Brain microvascular endothelial cell (primary cell): ENCODE measurements at regions not wholly inside any gene's neighbourhood (a gene's known extent, or its start where the extent isn't known, plus 50 kb on each side); places are given as distances from the start of the nearest gene placed in this dataset.

ENCODE experiments used
- DNase-seq: peaks from one replicate; pipeline ENCODE4 v3.0.0-alpha.2; 2020
- H3K27ac ChIP-seq: fragments of 250-450 bp; sonication (Bioruptor Pico); 2 replicates; pipeline ENCODE4 v1.5.1; 2020; ENCODE audit warnings: mild to moderate bottlenecking, moderate library complexity
- H3K27me3 ChIP-seq: fragments of 250-450 bp; sonication (Bioruptor Pico); replicated peaks from 2 replicates; pipeline ENCODE4 v1.5.1; 2020; ENCODE audit warnings: mild to moderate bottlenecking
- H3K36me3 ChIP-seq: fragments of 250-450 bp; sonication (Bioruptor Pico); replicated peaks from 2 replicates; pipeline ENCODE4 v1.5.1; 2020; ENCODE audit warnings: mild to moderate bottlenecking
- H3K4me3 ChIP-seq: 2 replicates; pipeline ENCODE4 v1.5.1; 2011; ENCODE audit warnings: low read depth, mild to moderate bottlenecking, control low read depth, low read length, moderate library complexity
- in situ Hi-C: cut with HindIII; loops from 2 replicates; pipeline ENCODE4 v1.10.0; 2017; ENCODE audit warnings: low sequenced_read_pairs, low pct_ligation_motif_present
- TF ChIP-seq, protein P1 (sequence below): IDR thresholded peaks from 2 replicates; pipeline ENCODE4 v1.5.1; 2011; ENCODE audit warnings: low read depth, mild to moderate bottlenecking, moderate library complexity, low read length, control low read depth, inconsistent platforms; ENCODE audit errors: missing control alignments

DNA sequence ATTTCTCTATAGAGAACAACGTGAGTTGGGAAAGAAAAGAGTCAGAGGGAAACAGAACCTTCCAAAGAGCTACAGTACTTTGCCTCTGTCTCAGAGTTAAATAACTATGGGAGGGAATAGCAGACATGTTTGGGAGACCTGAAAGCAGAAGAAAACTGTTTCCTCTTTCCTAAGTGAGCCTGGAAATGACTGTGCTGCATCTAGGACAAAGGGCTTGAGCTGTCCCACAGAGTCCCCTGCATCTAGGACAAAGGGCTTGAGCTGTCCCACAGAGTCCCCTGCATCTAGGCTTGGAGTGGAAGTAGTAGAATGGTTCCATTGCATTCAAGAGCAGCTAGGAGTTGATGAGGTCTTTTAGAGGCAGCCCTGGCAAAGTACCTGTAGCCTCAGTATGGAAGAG, 149.7 kb downstream of the DKK1 start:
- H3K27me3 ChIP-seq, result no peaks in the 10 kb centered on the region
- no peak overlapping the region for H3K4me3 ChIP-seq
- H3K36me3 ChIP-seq, result no peaks in the 10 kb centered on the region
- no peak for DNase-seq
- TF ChIP-seq, protein P1, sequence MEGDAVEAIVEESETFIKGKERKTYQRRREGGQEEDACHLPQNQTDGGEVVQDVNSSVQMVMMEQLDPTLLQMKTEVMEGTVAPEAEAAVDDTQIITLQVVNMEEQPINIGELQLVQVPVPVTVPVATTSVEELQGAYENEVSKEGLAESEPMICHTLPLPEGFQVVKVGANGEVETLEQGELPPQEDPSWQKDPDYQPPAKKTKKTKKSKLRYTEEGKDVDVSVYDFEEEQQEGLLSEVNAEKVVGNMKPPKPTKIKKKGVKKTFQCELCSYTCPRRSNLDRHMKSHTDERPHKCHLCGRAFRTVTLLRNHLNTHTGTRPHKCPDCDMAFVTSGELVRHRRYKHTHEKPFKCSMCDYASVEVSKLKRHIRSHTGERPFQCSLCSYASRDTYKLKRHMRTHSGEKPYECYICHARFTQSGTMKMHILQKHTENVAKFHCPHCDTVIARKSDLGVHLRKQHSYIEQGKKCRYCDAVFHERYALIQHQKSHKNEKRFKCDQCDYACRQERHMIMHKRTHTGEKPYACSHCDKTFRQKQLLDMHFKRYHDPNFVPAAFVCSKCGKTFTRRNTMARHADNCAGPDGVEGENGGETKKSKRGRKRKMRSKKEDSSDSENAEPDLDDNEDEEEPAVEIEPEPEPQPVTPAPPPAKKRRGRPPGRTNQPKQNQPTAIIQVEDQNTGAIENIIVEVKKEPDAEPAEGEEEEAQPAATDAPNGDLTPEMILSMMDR, result no peak
- in situ Hi-C loops, result no loop called here
- no peak overlapping the region for H3K27ac ChIP-seq

DNA sequence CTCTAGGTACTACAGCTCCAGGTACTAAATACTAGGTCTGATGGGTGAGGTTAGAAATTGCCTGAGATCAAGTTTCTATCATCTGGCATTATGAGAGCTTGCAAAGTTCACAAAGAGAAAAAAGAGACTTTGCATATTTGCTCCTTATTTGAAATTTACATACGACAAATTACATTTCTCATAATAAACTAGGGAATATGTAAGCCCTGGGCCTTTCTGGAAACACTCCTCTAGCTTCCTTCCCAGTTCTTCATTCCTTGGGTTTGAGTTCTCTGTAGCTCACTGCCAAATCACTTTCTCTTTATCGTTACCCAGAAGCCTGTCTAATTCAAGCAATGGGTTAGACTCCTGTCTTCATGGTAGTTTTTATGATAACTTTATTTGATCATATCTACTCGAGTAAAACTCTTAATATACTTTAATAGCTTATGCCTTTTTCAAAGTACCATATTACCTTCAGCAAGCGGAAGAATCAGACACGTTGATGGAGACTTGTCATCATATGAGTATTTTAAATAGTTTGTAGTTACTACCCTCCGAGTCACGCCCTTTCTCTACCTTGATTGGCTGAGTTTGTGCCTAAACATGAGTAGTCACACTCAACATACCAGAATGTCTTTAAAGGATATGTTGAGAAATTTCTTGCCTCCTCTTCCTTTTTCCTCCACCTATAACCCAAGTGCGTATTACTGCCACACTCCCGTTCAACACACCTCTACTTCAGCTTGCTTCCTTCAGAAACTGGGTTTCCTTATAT, 150.5 kb downstream of the DKK1 start:
- H3K4me3 ChIP-seq, result no peak overlapping the region
- no peak for DNase-seq
- H3K27me3 ChIP-seq, result no peaks in the 10 kb centered on the region
- no peaks in the 10 kb centered on the region for H3K36me3 ChIP-seq
- in situ Hi-C loops, result no loop called here
- TF ChIP-seq, protein P1, result no peak
- H3K27ac ChIP-seq, result no peak overlapping the region

DNA sequence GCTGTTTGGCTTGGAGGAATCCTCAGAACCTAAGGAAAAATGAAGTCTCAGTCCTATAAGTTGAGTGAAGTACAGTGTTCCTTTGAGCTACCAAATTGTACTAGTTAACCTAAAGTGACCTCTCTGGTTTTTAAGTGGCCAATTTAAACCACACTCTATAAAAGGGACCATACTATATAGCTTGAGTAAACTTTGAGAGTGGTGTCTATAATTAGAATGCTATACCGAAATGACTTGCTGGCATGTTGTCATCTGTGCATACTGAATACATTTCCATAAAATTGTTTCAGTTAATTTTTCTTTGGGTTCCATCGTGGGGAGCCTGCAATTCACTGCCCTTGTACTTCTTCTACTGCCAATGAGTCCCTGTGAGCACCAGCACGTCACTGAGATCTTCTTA, 151.1 kb downstream of the DKK1 start:
- TF ChIP-seq, protein P1, result no peak
- in situ Hi-C loops, result no loop called here
- DNase-seq, result no peak
- Histone ChIP-seq H3K27me3 (no peaks in the 10 kb centered on the region), H3K4me3 (no peak overlapping the region), H3K27ac (no peak overlapping the region), H3K36me3 (no peaks in the 10 kb centered on the region)

DNA sequence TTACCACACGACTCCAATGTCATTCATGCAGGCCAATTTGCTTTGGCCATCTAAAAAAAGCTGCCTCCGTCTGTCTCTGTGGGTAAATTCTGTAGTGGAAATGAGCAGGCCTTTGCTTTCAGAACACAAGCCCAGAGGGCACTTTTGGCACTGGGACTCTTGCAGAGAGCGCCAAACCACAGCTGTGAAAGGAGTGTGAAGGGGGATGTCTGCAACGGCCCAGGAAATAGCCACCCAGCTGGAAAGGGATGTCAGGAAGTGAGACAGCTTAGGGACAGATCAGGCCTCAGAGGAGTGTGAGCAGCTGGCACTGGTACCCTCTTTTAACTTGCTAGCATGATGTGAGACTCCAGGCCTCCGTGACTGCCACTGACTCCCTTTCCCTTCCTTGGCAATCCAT, 152.4 kb downstream of the DKK1 start:
- TF ChIP-seq, protein P1, result no peak
- in situ Hi-C loops, result no loop called here
- Histone ChIP-seq H3K4me3 (no peak overlapping the region), H3K27ac (no peak overlapping the region), H3K27me3 (no peaks in the 10 kb centered on the region), H3K36me3 (no peaks in the 10 kb centered on the region)
- no peak for DNase-seq

DNA sequence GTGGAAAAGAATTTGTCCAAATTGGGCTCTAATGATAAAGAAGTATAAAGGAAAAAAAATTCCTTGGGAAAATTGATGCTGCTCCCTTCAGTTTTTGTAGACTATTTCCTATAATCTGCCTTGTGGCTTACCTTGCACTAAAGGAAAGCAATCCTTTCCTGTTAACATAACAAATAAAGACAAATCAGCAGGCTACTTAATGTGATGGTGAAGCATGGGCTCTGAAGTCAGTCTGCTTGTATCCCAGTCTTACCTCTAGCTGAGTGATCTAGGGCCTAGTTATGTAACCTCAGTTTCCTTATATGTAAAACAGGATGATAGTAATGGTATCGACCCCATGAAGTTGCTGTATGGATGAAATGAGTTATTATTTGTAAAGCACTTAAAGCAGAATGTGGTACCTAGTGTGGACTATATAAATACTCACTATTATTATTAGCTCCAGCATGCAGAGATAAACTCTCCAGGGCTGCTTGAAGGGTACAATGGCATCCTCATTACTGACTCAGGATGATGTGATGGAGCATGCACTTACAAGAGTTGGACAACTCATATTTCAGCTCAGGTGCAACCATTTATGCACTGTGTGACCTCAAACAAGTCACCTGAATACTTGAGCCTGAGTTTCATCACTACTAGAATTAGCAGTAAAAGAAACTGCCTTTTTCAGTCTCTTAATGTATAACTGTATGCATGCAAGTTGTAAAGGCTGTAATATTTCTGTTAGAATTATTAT, 156.1 kb downstream of the DKK1 start:
- H3K4me3 ChIP-seq, result no peak overlapping the region
- in situ Hi-C loops, result no loop called here
- no peaks in the 10 kb centered on the region for H3K27me3 ChIP-seq
- DNase-seq, result no peak
- no peak overlapping the region for H3K27ac ChIP-seq
- TF ChIP-seq, protein P1, result no peak
- no peaks in the 10 kb centered on the region for H3K36me3 ChIP-seq
